ENCODE measurements at regions not wholly inside any gene's neighbourhood (a gene's known extent, or its start where the extent isn't known, plus 50 kb on each side); places are given as distances from the start of the nearest gene placed in this dataset.
"Not testable (repeated sequence)": the region's sequence is repeated elsewhere in the genome, so short reads cannot be mapped to it uniquely, and the experiment has no call there.

- Mint-ChIP-seq H3K27ac (no peak overlapping the region), H3K9me3 (no peaks in the 10 kb centered on the region), H3K36me3 (ENCODE audit: low read depth) (no peaks in the 10 kb centered on the region), H3K4me1 (ENCODE audit: low read depth) (no peaks in the 10 kb centered on the region), H3K27me3 (ENCODE audit: insufficient read depth) (peaks cover 4% of the 10 kb centered on the region; the same call in 1 of the 2 replicates), H3K4me3 (no peak overlapping the region)
- TF ChIP-seq CTCF (IDR thresholded peaks at IDR 0.05), result no peak
- no peak for DNase-seq
Observed at GRCh38 chr4:72933029-72933428, 136.5 kb downstream of the COX18 start.

GRCh38 chr4:72931346-72931745, 138.2 kb downstream of the COX18 start:
- no peaks in the 10 kb centered on the region for H3K36me3 Mint-ChIP-seq (ENCODE audit: low read depth)
- H3K4me3 Mint-ChIP-seq, result no peak overlapping the region
- peaks cover 6% of the 10 kb centered on the region for H3K27me3 Mint-ChIP-seq (ENCODE audit: insufficient read depth)
- DNase-seq, result no peak
- no peaks in the 10 kb centered on the region for H3K9me3 Mint-ChIP-seq
- H3K4me1 Mint-ChIP-seq (ENCODE audit: low read depth), result no peaks in the 10 kb centered on the region
- no peak overlapping the region for H3K27ac Mint-ChIP-seq
- TF ChIP-seq CTCF (IDR thresholded peaks at IDR 0.05), result no peak

GRCh38 chr4:72929596-72930274, 139.8 kb downstream of the COX18 start:
- H3K9me3 Mint-ChIP-seq; H3K36me3 Mint-ChIP-seq (ENCODE audit: low read depth); H3K4me1 Mint-ChIP-seq (ENCODE audit: low read depth); H3K4me3 Mint-ChIP-seq; H3K27ac Mint-ChIP-seq; DNase-seq: not testable (repeated sequence)
- peaks cover 13% of the 10 kb centered on the region for H3K27me3 Mint-ChIP-seq (ENCODE audit: insufficient read depth)

GRCh38 chr4:72924814-72925213, 144.7 kb downstream of the COX18 start:
- Mint-ChIP-seq H3K9me3 (no peaks in the 10 kb centered on the region), H3K4me1 (ENCODE audit: low read depth) (no peaks in the 10 kb centered on the region), H3K27ac (no peak overlapping the region), H3K36me3 (ENCODE audit: low read depth) (peaks cover 4% of the 10 kb centered on the region; the same call in 1 of the 2 replicates), H3K4me3 (no peak overlapping the region), H3K27me3 (ENCODE audit: insufficient read depth) (peaks cover 13% of the 10 kb centered on the region)
- DNase-seq, result no peak
- TF ChIP-seq CTCF (IDR thresholded peaks at IDR 0.05), result no peak

- Mint-ChIP-seq H3K9me3 (no peaks in the 10 kb centered on the region), H3K4me3 (no peak overlapping the region)
- TF ChIP-seq CTCF (IDR thresholded peaks at IDR 0.05), result no peak
Observed at GRCh38 chr4:72919937-72920336, 149.6 kb downstream of the COX18 start.

GRCh38 chr4:72919464-72919863, 150.1 kb downstream of the COX18 start:
- H3K9me3 Mint-ChIP-seq, result no peaks in the 10 kb centered on the region; the same call in 1 of the 2 replicates
- DNase-seq, result no peak
- peaks cover 3% of the 10 kb centered on the region; the same call in 1 of the 2 replicates for H3K27me3 Mint-ChIP-seq (ENCODE audit: insufficient read depth)
- no peak for TF ChIP-seq CTCF (IDR thresholded peaks at IDR 0.05)
- no peak overlapping the region for H3K4me3 Mint-ChIP-seq
- no peak overlapping the region for H3K27ac Mint-ChIP-seq
- no peaks in the 10 kb centered on the region for H3K4me1 Mint-ChIP-seq (ENCODE audit: low read depth)
- H3K36me3 Mint-ChIP-seq (ENCODE audit: low read depth), result no peaks in the 10 kb centered on the region

More at GRCh38 chr4:72919937-72920336, 149.6 kb downstream of the COX18 start:
- Mint-ChIP-seq H3K4me1 (ENCODE audit: low read depth) (no peaks in the 10 kb centered on the region), H3K27ac (no peak overlapping the region), H3K36me3 (ENCODE audit: low read depth) (no peaks in the 10 kb centered on the region), H3K27me3 (ENCODE audit: insufficient read depth) (peaks cover 6% of the 10 kb centered on the region)
- no peak for DNase-seq

Data from HFFc6 (cell line).